Keratinocyte (primary cell): ENCODE measurements at regions not wholly inside any gene's neighbourhood (a gene's known extent, or its start where the extent isn't known, plus 50 kb on each side); places are given as distances from the start of the nearest gene placed in this dataset.
"Not testable (repeated sequence)": the region's sequence is repeated elsewhere in the genome, so short reads cannot be mapped to it uniquely, and the experiment has no call there.

Experiments
- DNase-seq: peaks from one replicate; pipeline ENCODE4 v3.0.0-alpha.2; 2011; ENCODE audit warnings: low read depth, missing footprints, low spot score
- FAIRE-seq: peaks from 2 replicates; lab custom pipeline; 2011; peaks lifted over from hg19 to GRCh38; lab: Jason Lieb, UNC
- H2AFZ ChIP-seq: 2 replicates; pipeline ENCODE4 v1.6.0; 2012; ENCODE audit warnings: low read length, control low read depth, inconsistent platforms; ENCODE audit not compliant: control insufficient read depth
- H3K27ac ChIP-seq: 2 replicates; pipeline ENCODE4 v1.5.1; 2011; ENCODE audit warnings: low read length; ENCODE audit not compliant: control insufficient read depth, insufficient read depth
- H3K27me3 ChIP-seq: 3 replicates; pipeline ENCODE4 v1.6.0; 2011; ENCODE audit warnings: low read length; ENCODE audit not compliant: control insufficient read depth, insufficient read depth; ENCODE audit errors: extremely low read depth
- H3K36me3 ChIP-seq, 2 experiments: 2 replicates in 1 of 2; 3 replicates in 1 of 2; pipeline ENCODE4 v1.5.1; 2011; ENCODE audit warnings: low read length in 2 of 2, mild to moderate bottlenecking in 1 of 2; ENCODE audit not compliant: control insufficient read depth in 2 of 2, insufficient read depth in 2 of 2; ENCODE audit errors: extremely low read depth in 1 of 2
- H3K4me1 ChIP-seq: 3 replicates; pipeline ENCODE4 v1.5.1; 2011; ENCODE audit warnings: low read length; ENCODE audit not compliant: control insufficient read depth, insufficient read depth; ENCODE audit errors: extremely low read depth
- H3K4me2 ChIP-seq: 3 replicates; pipeline ENCODE4 v1.6.0; 2011; ENCODE audit warnings: low read depth, low read length; ENCODE audit not compliant: control insufficient read depth, insufficient read depth; ENCODE audit errors: extremely low read depth
- H3K4me3 ChIP-seq, 3 experiments: fragments of 200-600 bp in 1 of 3; sonication (generic) in 1 of 3; 2 replicates in 2 of 3; 3 replicates in 1 of 3; pipeline ENCODE4 v1.5.1; 2011 to 2016; ENCODE audit warnings: low read length in 3 of 3, mild to moderate bottlenecking in 3 of 3, control low read depth in 2 of 3, inconsistent platforms in 1 of 3, low read depth in 1 of 3, mixed read lengths in 1 of 3, mixed run types in 1 of 3, moderate library complexity in 1 of 3; ENCODE audit not compliant: control insufficient read depth in 2 of 3, insufficient read depth in 2 of 3; ENCODE audit errors: extremely low read depth in 1 of 3
- H3K79me2 ChIP-seq: 2 replicates; pipeline ENCODE4 v1.6.0; 2012; ENCODE audit warnings: low read length; ENCODE audit not compliant: control insufficient read depth, insufficient read depth
- H3K9ac ChIP-seq: 3 replicates; pipeline ENCODE4 v1.6.0; 2011; ENCODE audit warnings: low read length; ENCODE audit not compliant: control insufficient read depth, insufficient read depth; ENCODE audit errors: extremely low read depth
- H3K9me1 ChIP-seq: 3 replicates; pipeline ENCODE4 v1.6.0; 2011; ENCODE audit warnings: low read length; ENCODE audit not compliant: control insufficient read depth, insufficient read depth; ENCODE audit errors: extremely low read depth
- H3K9me3 ChIP-seq: 2 replicates; pipeline ENCODE4 v1.5.1; 2012; ENCODE audit warnings: low read depth, low read length; ENCODE audit not compliant: control insufficient read depth
- H4K20me1 ChIP-seq: 3 replicates; pipeline ENCODE4 v1.6.0; 2011; ENCODE audit warnings: low read length; ENCODE audit not compliant: control insufficient read depth, insufficient read depth; ENCODE audit errors: extremely low read depth
- dilution Hi-C: fragments of 300-500 bp; cut with MboI; formaldehyde crosslinking; loops from one replicate; pipeline ENCODE4 v1.7.0; 2020; ENCODE audit warnings: low sequenced_read_pairs; ENCODE audit not compliant: extremely low pct_ligation_motif_present

DNA sequence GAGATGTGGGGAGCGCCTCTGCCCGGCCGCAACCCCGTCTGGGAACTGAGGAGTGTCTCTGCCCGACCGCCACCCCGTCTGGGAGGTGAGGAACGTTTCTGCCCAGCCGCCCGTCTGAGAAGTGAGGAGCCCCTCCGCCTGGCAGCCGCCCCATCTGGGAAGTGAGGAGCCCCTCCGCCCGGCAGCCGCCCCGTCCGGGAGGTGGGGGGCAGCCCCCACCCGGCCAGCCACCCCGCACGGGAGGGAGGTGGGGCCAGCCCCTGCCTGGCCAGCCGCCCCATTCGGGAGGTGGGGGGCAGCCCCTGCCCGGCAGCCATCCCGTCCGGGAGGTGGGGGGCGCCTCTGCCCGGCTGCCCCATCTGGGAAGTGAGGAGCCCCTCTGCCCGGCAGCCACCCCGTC, 137.7 kb downstream of the KBTBD2 start:
- dilution Hi-C loops, H3K36me3 ChIP-seq, H3K79me2 ChIP-seq, H3K4me3 ChIP-seq, H3K27me3 ChIP-seq, H3K4me1 ChIP-seq, H4K20me1 ChIP-seq, H3K9me1 ChIP-seq, H2AFZ ChIP-seq, H3K9me3 ChIP-seq, FAIRE-seq, DNase-seq, H3K9ac ChIP-seq, H3K27ac ChIP-seq, H3K4me2 ChIP-seq: not testable (repeated sequence)

DNA sequence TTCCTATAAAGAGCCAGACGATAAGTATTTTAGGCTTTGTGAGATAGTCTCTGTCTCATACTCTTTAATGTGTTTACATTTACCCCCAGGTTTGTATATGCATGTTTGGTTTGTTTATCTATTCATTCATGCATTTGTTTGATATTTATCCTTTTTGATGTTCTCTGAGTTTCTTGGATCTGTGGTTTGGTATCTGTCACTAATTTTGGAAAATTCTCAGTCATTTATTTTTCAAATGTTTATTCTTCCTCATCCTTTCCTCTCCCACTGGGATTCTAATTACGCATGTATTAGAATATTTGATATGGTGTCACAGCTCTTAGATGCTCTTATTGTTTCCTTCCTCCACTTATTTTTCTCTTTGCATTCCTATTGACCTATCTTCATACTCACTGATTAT, 143.2 kb downstream of the KBTBD2 start:
- not testable (repeated sequence) for FAIRE-seq

DNA sequence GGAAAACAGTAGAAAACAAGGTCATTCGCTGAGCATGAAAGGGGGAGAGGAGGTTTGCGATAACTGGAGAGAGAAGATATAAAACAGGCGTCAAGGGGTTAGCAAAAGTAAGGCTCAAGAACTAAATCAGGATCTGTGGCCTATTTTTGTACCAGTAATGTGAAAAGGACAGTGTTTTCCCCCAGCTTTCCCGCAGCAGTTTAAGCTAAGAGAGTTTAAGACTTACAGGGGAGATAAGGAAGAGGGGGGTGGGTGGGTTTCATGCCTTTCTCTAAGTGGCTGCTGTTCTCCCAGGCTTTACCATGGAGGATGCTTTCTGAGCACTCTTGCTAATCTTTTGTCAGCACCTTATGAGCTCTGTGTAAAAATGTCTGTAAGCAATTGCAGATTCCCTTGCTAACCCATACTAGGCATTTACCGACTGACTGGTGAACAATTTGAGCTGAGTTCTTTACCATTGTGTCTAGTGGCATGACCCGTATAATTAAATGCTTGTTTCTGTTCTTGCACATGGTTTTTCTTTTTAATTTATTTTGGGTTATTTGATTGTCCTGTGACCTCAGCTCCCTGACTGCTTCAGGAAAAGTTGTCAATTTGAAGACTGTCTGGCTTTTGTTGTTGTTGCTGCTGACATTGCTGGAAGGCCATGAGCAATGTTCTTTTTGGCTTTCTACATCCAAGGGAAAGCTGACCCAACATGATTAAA, 144.0 kb downstream of the KBTBD2 start:
- H3K4me3 ChIP-seq, DNase-seq, H4K20me1 ChIP-seq, FAIRE-seq, H3K9me1 ChIP-seq, H3K9me3 ChIP-seq, dilution Hi-C loops, H3K4me2 ChIP-seq, H3K4me1 ChIP-seq, H3K27ac ChIP-seq, H3K9ac ChIP-seq, H3K36me3 ChIP-seq, H3K27me3 ChIP-seq, H3K79me2 ChIP-seq, H2AFZ ChIP-seq: not testable (repeated sequence)

More for the DNA sequence above, 143.2 kb downstream of the KBTBD2 start:
- H3K36me3 ChIP-seq, H3K4me1 ChIP-seq, H3K9me3 ChIP-seq, dilution Hi-C loops, H2AFZ ChIP-seq, H3K4me3 ChIP-seq, H3K27ac ChIP-seq, H3K9ac ChIP-seq, H3K9me1 ChIP-seq, H3K27me3 ChIP-seq, H3K79me2 ChIP-seq, DNase-seq, H4K20me1 ChIP-seq, H3K4me2 ChIP-seq: not testable (repeated sequence)

DNA sequence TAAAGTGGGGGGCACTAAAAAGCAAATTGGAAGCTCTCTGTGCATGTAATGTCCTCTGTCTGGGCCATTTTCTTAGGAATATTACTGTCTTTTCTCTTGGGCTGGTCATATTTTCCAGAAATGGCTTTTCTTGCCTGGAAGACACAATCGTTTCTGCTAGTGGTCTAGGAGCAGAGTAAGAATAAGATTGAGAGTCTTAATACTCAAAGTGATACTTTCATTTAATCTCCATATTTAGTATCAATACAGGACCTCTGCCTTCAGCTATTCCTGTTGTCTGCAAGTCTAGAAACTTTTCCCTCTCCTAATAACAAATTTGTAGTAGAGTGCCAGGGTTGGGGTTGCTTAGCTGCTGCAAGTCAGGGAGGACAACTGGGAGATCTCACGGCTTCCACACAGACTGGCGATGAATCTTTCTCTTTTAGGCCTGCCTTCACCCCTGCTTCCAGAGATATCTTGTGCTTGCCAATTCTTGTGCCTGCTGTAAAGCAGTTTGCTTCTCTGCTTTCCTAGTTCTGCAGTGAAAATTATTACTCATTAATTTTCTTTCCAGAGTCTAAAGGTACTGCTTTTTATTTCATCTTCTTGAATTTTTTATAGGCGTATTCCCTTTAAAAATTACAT, 149.6 kb downstream of the KBTBD2 start:
- H3K4me2 ChIP-seq, dilution Hi-C loops, H4K20me1 ChIP-seq, H3K9ac ChIP-seq, DNase-seq, H2AFZ ChIP-seq, FAIRE-seq, H3K36me3 ChIP-seq, H3K9me3 ChIP-seq, H3K79me2 ChIP-seq, H3K27ac ChIP-seq, H3K4me1 ChIP-seq, H3K27me3 ChIP-seq, H3K4me3 ChIP-seq, H3K9me1 ChIP-seq: not testable (repeated sequence)

DNA sequence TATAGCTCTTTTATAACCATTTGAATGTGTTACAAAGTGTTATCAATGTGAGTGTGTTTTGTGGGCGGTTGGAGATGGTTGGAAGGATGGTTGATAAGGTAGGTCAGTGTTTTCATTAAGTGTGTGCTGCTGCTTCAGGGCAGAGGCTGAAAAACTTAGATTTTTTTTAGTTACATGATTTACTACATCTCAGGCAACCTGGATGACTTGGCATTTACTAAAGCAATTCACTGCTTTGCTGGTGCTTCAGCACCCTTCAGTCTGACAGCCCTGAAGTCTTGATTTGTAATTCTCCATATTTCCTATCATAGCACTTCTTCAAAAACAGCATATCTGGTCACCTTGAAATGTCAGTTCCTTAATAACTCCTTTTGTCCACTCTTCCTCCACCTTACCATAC, 151.8 kb downstream of the KBTBD2 start:
- H3K27ac ChIP-seq, H3K36me3 ChIP-seq, H3K4me2 ChIP-seq, H3K79me2 ChIP-seq, H3K4me1 ChIP-seq, H3K9me3 ChIP-seq, H3K27me3 ChIP-seq, FAIRE-seq, dilution Hi-C loops, H3K4me3 ChIP-seq, H4K20me1 ChIP-seq, H2AFZ ChIP-seq, DNase-seq, H3K9ac ChIP-seq, H3K9me1 ChIP-seq: not testable (repeated sequence)
